GM06990 (cell line): ENCODE measurements at regions not wholly inside any gene's neighbourhood (a gene's known extent, or its start where the extent isn't known, plus 50 kb on each side); places are given as distances from the start of the nearest gene placed in this dataset.

Source experiments
- DNase-seq: peaks from one replicate; pipeline ENCODE4 v3.0.0-alpha.2; 2011; ENCODE audit not compliant: insufficient read length; ENCODE audit errors: extremely low read depth
- H3K27me3 ChIP-seq: replicated peaks from 2 replicates; pipeline ENCODE4 v1.6.0; 2011; ENCODE audit warnings: low read length; ENCODE audit not compliant: control insufficient read depth, insufficient read depth
- H3K36me3 ChIP-seq: 2 replicates; pipeline ENCODE4 v1.5.1; 2011; ENCODE audit warnings: low read length; ENCODE audit not compliant: control insufficient read depth, insufficient read depth
- H3K4me3 ChIP-seq: replicated peaks from 2 replicates; pipeline ENCODE4 v1.5.1; 2011; ENCODE audit warnings: low read depth, mild to moderate bottlenecking, control low read depth, low read length
- TF ChIP-seq, protein P1 (sequence below): IDR thresholded peaks from 2 replicates; pipeline ENCODE4 v1.5.1; 2011; ENCODE audit warnings: low read length, control low read depth, mild to moderate bottlenecking, inconsistent platforms; ENCODE audit not compliant: insufficient read depth, poor library complexity, severe bottlenecking

DNA sequence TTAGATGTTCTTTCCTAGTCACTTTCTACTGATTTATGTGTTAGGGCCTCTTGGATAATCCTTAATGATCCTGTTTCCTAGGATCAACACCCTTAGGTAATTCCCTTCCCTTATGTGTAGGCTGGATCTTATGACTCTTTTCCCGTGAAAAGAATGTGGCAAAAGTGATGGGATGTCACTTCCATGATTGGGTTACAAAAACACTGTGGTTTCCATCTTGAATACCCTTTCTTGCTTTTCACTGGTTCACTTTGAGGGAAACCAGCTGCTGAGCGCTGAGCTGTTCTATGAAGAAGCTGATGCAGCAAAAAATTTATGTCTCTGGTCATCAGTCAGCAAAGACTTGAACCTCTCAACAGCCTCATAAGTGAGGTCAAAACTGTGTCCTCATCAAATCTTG is 609.4 kb downstream of the OLFM4 start:
- no peaks in the 10 kb centered on the region for H3K27me3 ChIP-seq
- DNase-seq = no peak
- H3K4me3 ChIP-seq = no peak overlapping the region
- H3K36me3 ChIP-seq = no peaks in the 10 kb centered on the region
- TF ChIP-seq, protein P1, sequence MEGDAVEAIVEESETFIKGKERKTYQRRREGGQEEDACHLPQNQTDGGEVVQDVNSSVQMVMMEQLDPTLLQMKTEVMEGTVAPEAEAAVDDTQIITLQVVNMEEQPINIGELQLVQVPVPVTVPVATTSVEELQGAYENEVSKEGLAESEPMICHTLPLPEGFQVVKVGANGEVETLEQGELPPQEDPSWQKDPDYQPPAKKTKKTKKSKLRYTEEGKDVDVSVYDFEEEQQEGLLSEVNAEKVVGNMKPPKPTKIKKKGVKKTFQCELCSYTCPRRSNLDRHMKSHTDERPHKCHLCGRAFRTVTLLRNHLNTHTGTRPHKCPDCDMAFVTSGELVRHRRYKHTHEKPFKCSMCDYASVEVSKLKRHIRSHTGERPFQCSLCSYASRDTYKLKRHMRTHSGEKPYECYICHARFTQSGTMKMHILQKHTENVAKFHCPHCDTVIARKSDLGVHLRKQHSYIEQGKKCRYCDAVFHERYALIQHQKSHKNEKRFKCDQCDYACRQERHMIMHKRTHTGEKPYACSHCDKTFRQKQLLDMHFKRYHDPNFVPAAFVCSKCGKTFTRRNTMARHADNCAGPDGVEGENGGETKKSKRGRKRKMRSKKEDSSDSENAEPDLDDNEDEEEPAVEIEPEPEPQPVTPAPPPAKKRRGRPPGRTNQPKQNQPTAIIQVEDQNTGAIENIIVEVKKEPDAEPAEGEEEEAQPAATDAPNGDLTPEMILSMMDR = no peak

DNA sequence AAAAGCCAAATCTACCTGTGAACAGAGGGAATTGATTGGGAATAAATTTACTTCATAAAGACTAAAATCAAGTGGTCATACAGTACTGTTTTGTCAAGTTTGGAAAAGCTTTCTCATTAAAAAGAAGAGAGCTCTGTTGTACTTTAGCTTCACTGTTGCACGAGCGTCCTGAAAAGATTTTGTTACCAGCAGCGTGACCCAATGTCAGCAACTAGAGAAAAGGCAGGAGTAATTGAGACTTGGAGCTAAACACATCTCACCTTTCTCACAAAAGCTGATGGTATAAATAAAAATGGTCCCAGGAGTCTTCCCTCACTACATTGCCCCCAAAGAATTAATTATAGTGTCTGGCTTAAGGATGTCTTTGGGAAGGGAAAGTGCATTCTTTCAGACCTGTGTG is 613.7 kb downstream of the OLFM4 start:
- no peak overlapping the region for H3K4me3 ChIP-seq
- H3K27me3 ChIP-seq = no peaks in the 10 kb centered on the region
- TF ChIP-seq, protein P1 = no peak
- DNase-seq = no peak
- H3K36me3 ChIP-seq = no peaks in the 10 kb centered on the region

DNA sequence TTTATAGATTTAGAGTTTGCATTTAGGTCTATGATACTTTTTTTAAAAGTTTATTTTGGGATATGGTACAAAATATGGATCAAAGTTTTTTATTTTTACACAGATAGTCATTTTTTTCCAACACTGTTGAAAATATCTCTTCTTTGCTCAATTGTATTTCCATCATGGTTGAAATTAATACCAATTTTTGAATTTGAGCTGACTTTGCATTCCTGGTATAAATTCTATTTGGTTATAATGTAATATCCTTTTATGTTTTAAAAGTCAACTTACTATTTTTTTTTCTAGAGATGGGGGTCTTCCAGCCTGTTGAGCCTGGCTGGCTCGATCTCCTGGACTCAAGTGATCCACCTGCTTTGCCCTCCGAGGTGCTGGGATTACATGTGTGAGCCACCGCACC is 620.1 kb downstream of the OLFM4 start:
- no peak for DNase-seq
- TF ChIP-seq, protein P1 = no peak
- H3K36me3 ChIP-seq = no peaks in the 10 kb centered on the region
- H3K4me3 ChIP-seq = no peak overlapping the region
- H3K27me3 ChIP-seq = no peaks in the 10 kb centered on the region

DNA sequence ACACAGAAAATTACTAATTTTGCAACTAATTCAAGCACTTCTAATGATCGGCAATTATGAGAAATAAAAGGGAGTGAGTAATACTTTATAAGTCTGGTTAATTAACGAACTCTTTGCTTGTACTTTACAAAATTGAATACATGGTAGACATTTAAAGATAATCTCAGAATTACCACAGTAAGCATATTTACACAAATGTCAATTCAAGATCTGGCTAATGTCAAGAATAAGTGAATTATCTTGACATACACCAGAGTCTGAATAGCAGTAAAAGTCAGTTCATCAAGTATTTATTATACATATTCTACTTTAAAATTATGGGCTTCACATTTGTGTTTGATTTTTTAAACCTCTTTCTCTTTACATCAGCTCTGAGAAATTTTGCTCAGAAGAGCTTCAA is 643.4 kb downstream of the OLFM4 start:
- no peaks in the 10 kb centered on the region for H3K27me3 ChIP-seq
- TF ChIP-seq, protein P1 = no peak
- DNase-seq = no peak

DNA sequence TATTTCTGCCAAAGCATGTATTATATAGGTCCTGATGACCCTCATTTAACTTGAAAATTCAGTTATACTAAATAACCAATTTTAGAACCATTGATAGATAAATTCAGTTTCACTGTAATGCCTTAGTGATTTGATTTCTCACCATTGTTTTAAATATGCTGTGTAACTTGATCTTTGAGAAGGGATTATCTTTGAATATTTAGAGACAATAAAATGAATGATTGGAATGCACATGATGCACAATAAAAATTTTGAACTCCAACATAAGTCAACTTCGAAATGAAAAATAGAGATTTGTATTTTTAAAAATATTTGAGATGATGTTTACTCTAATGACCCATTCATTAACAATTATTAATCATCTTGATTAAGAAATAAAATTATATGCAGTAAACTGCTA is 654.5 kb downstream of the OLFM4 start:
- Histone ChIP-seq H3K36me3 (no peaks in the 10 kb centered on the region), H3K27me3 (no peaks in the 10 kb centered on the region), H3K4me3 (no peak overlapping the region)
- no peak for DNase-seq
- TF ChIP-seq, protein P1 = no peak

More for the DNA sequence above, 643.4 kb downstream of the OLFM4 start:
- Histone ChIP-seq H3K36me3 (no peaks in the 10 kb centered on the region), H3K4me3 (no peak overlapping the region)

DNA sequence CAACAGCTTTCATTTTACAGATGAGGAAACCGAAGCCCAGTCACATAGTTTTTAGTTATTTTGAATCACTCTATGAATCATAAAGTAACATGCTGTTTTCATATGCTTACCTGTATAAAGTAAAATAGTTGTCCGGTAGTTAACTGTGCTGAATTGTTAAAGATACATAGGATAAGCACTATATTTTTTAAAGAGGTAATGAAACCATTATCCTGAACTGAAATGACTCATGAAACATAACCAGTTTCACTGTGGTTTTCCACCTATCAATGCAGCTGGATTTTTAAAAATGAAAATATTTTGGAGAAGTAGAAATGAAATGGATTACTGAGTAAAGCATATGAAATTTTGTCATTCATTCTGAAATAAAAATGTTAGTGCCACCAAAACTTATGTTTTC is 655.0 kb downstream of the OLFM4 start:
- TF ChIP-seq, protein P1 = no peak
- no peak overlapping the region for H3K4me3 ChIP-seq
- no peaks in the 10 kb centered on the region for H3K27me3 ChIP-seq
- H3K36me3 ChIP-seq = no peaks in the 10 kb centered on the region
- DNase-seq = no peak
